MCF 10A (cell line): ENCODE measurements at regions not wholly inside any gene's neighbourhood (a gene's known extent, or its start where the extent isn't known, plus 50 kb on each side); places are given as distances from the start of the nearest gene placed in this dataset.

Experiments used
- BruUV-seq: library from RNA; stranded (reverse); fragments of 400-500 nt; replicated peaks from 2 replicates; lab custom pipeline; 2021; lab: Mats Ljungman, UMichigan
- CTCF ChIA-PET: fragments of 300-600 bp; sonication (Branson Sonifier 250); formaldehyde crosslinking; extraction: SDS; loops from one replicate; lab custom pipeline; 2021; ENCODE audit warnings: antibody characterized with exemption, inconsistent platforms; lab: Yijun Ruan, JAX
- POLR2A ChIA-PET: fragments of 300-600, 350-650 bp; sonication (Branson Sonifier 250); formaldehyde crosslinking; extraction: SDS; loops from one replicate; lab custom pipeline; 2020; ENCODE audit warnings: antibody characterized with exemption, inconsistent platforms; lab: Yijun Ruan, JAX
- DNase-seq: peaks from one replicate; pipeline ENCODE4 v3.0.0-alpha.2; 2018; ENCODE audit not compliant: unreplicated experiment
- H3K27ac Mint-ChIP-seq: one replicate; pipeline ENCODE4 v1.8.0; 2022; ENCODE audit warnings: mild to moderate bottlenecking, low read depth, mixed read lengths; ENCODE audit not compliant: unreplicated experiment
- H3K27me3 Mint-ChIP-seq: one replicate; pipeline ENCODE4 v1.8.0; 2022; ENCODE audit warnings: mixed read lengths; ENCODE audit not compliant: insufficient read depth, unreplicated experiment
- H3K36me3 Mint-ChIP-seq: one replicate; pipeline ENCODE4 v1.8.0; 2022; ENCODE audit warnings: mild to moderate bottlenecking, moderate library complexity, mixed read lengths; ENCODE audit not compliant: insufficient read depth, unreplicated experiment
- H3K4me1 Mint-ChIP-seq: one replicate; pipeline ENCODE4 v1.8.0; 2022; ENCODE audit warnings: mixed read lengths; ENCODE audit not compliant: insufficient read depth, unreplicated experiment
- H3K4me3 Mint-ChIP-seq: one replicate; pipeline ENCODE4 v1.8.0; 2022; ENCODE audit warnings: mild to moderate bottlenecking, moderate library complexity, mixed read lengths; ENCODE audit not compliant: unreplicated experiment
- H3K9me3 Mint-ChIP-seq: one replicate; pipeline ENCODE4 v1.8.0; 2022; ENCODE audit warnings: mixed read lengths; ENCODE audit not compliant: unreplicated experiment
- intact Hi-C: fragments of 100-400 bp; cut with micrococcal nuclease; formaldehyde crosslinking; loops from 2 replicates; pipeline ENCODE4 v1.14.1; 2022
- TF ChIP-seq, protein P1 (sequence below): fragments of 200-600 bp; IDR thresholded peaks from one replicate; pipeline ENCODE4 v1.8.0; 2022; ENCODE audit warnings: antibody characterized with exemption, mild to moderate bottlenecking; ENCODE audit not compliant: unreplicated experiment

DNA sequence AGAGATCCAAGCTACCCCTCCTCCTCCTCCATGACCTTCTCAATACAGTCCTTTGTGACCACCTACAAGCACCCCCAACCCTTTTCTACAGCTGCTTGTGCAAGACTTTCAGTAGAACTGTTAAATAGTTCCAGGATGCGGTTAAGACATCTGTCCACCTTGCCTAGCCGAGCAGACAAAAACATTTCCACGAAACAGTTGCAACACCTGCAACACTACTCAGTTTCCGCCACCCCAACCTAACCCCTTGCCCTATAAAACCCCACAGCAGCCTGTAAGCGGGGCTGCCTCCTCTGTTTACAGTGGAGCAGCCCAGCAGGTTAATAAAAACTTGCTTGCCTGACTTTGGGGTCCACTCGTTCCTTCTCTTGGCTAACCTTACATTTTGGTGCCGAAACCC lies 1803.5 kb upstream of the CDH6 start:
- ChIA-PET CTCF (interaction anchor here (0.5 to 0.6 kb wide), 2 partner anchors 258 to 447 kb away, joined by 3 read pairs; no protein-coding TSS in a partner anchor), POLR2A (no interaction called here)
- H3K4me3 Mint-ChIP-seq, result no peak overlapping the region
- no TSS peak for BruUV-seq
- peaks cover 6% of the 10 kb centered on the region for H3K4me1 Mint-ChIP-seq
- no peaks in the 10 kb centered on the region for H3K27me3 Mint-ChIP-seq
- intact Hi-C loops, result no loop called here
- DNase-seq, result no peak
- TF ChIP-seq, protein P1, sequence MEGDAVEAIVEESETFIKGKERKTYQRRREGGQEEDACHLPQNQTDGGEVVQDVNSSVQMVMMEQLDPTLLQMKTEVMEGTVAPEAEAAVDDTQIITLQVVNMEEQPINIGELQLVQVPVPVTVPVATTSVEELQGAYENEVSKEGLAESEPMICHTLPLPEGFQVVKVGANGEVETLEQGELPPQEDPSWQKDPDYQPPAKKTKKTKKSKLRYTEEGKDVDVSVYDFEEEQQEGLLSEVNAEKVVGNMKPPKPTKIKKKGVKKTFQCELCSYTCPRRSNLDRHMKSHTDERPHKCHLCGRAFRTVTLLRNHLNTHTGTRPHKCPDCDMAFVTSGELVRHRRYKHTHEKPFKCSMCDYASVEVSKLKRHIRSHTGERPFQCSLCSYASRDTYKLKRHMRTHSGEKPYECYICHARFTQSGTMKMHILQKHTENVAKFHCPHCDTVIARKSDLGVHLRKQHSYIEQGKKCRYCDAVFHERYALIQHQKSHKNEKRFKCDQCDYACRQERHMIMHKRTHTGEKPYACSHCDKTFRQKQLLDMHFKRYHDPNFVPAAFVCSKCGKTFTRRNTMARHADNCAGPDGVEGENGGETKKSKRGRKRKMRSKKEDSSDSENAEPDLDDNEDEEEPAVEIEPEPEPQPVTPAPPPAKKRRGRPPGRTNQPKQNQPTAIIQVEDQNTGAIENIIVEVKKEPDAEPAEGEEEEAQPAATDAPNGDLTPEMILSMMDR, result no peak
- H3K27ac Mint-ChIP-seq, result no peak overlapping the region
- no peaks in the 10 kb centered on the region for H3K36me3 Mint-ChIP-seq
- H3K9me3 Mint-ChIP-seq, result peaks cover 10% of the 10 kb centered on the region

DNA sequence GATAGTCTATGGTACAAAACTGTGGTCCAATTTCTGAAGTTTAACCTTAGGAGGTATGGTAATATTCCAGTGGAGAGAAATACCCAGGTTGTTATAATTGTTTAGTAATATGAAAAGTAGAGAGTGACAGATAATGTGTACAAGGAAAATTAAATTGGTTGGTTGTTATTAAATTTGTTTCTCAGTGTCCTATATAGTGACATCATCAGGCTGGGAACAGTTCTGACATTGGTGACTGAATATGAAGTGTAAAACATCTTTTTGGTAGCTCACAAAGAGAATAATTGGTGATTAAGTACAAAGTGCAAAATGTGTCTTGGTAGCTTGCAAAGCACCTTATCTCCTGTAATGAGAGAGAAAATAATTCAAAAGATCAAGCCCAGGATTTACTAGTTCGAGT lies 1806.1 kb upstream of the CDH6 start:
- Mint-ChIP-seq H3K9me3 (peaks cover 25% of the 10 kb centered on the region), H3K36me3 (no peaks in the 10 kb centered on the region), H3K4me3 (no peak overlapping the region), H3K27ac (no peak overlapping the region), H3K4me1 (peaks cover 6% of the 10 kb centered on the region), H3K27me3 (no peaks in the 10 kb centered on the region)
- TF ChIP-seq, protein P1, result no peak
- intact Hi-C loops, result no loop called here
- DNase-seq, result no peak
- no TSS peak for BruUV-seq
- ChIA-PET CTCF (no interaction called here), POLR2A (no interaction called here)

GRCh38 chr5:29382780-29383179 lies 1810.7 kb upstream of the CDH6 start:
- ChIA-PET POLR2A (no interaction called here), CTCF (interaction anchor here (0.7 kb wide), 1 partner anchor 118 kb away, joined by 3 read pairs; no protein-coding TSS in a partner anchor)
- TF ChIP-seq, protein P1, result no peak
- H3K27me3 Mint-ChIP-seq, result no peaks in the 10 kb centered on the region
- H3K9me3 Mint-ChIP-seq, result peaks cover 15% of the 10 kb centered on the region
- no peak overlapping the region for H3K27ac Mint-ChIP-seq
- no peaks in the 10 kb centered on the region for H3K36me3 Mint-ChIP-seq
- no peak overlapping the region for H3K4me3 Mint-ChIP-seq
- intact Hi-C loops, result no loop called here
- no TSS peak for BruUV-seq
- DNase-seq, result no peak
- H3K4me1 Mint-ChIP-seq, result peaks cover 6% of the 10 kb centered on the region

DNA sequence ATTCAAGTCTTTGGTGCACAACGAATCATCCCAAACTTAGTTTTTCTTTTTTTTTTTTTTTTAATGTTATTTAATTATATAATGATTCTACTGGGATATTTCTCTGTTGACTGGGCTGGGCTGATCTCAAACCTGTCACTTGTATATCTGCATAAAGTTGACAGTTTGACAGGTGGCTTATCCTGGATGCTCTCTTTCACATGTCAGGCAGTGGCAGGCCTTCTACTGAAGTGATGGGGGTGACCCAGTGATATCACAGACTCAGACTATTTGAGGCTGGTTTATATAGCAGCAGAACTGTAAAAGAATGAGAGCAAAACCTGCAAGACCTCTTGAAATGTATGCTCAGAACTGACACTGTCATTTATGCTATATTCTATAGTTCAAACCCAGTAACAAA lies 1813.5 kb upstream of the CDH6 start:
- Mint-ChIP-seq H3K36me3 (no peaks in the 10 kb centered on the region), H3K27me3 (no peaks in the 10 kb centered on the region), H3K4me1 (no peaks in the 10 kb centered on the region), H3K27ac (no peak overlapping the region), H3K4me3 (no peak overlapping the region), H3K9me3 (peaks cover 15% of the 10 kb centered on the region)
- POLR2A ChIA-PET, result no interaction called here
- CTCF ChIA-PET, result interaction anchor here (0.6 to 0.7 kb wide), 2 partner anchors 27 to 50 kb away, joined by 3 to 4 read pairs; no protein-coding TSS in a partner anchor
- TF ChIP-seq, protein P1, result no peak
- intact Hi-C loops, result no loop called here
- BruUV-seq, result no TSS peak
- no peak for DNase-seq
